ENCODE measurements at regions not wholly inside any gene's neighbourhood (a gene's known extent, or its start where the extent isn't known, plus 50 kb on each side); places are given as distances from the start of the nearest gene placed in this dataset.

DNA sequence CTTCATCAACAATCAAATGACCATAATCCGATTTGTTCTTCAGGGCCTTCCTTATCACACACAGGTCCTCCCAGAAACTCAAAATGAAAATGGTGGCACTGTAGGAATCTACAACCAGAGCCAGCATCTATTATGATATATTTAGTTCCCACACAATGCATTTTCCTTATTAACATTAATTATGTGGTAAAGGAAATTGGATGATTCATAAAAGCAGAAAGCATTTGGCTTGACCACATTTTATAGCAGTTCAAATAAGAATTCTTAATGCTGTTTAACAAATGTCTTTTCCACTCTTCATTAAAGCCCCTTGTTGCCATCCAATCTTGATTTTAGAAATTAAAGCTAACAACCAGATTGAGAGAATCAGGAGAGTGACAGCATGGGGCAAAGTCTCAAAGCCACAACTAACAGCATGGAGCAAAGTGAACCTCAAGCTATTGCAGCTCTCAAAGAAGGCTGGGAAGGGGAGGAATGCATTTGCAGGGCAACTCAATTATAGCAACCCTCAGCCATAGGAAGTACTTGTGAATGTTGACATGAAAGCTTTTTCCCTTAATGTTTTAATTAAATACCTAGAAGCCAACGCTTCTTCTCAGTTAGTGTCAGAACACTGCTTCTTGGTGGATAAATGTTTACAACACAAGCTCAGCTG is 549.1 kb downstream of the NXPH1 start:
- TF ChIP-seq, protein P1, sequence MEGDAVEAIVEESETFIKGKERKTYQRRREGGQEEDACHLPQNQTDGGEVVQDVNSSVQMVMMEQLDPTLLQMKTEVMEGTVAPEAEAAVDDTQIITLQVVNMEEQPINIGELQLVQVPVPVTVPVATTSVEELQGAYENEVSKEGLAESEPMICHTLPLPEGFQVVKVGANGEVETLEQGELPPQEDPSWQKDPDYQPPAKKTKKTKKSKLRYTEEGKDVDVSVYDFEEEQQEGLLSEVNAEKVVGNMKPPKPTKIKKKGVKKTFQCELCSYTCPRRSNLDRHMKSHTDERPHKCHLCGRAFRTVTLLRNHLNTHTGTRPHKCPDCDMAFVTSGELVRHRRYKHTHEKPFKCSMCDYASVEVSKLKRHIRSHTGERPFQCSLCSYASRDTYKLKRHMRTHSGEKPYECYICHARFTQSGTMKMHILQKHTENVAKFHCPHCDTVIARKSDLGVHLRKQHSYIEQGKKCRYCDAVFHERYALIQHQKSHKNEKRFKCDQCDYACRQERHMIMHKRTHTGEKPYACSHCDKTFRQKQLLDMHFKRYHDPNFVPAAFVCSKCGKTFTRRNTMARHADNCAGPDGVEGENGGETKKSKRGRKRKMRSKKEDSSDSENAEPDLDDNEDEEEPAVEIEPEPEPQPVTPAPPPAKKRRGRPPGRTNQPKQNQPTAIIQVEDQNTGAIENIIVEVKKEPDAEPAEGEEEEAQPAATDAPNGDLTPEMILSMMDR (IDR thresholded peaks at IDR 0.05; ENCODE audit: unreplicated experiment in 3 of 3), result no peak
- no peaks in the 10 kb centered on the region for H3K9me3 Mint-ChIP-seq
- H3K4me1 Mint-ChIP-seq, result no peaks in the 10 kb centered on the region
- no peaks in the 10 kb centered on the region for H3K36me3 Mint-ChIP-seq (ENCODE audit: low read depth)
- no peak overlapping the region for H3K27ac Mint-ChIP-seq
- H3K27me3 Mint-ChIP-seq (ENCODE audit: low read depth), result no peaks in the 10 kb centered on the region
- no peak overlapping the region for H3K4me3 Mint-ChIP-seq

DNA sequence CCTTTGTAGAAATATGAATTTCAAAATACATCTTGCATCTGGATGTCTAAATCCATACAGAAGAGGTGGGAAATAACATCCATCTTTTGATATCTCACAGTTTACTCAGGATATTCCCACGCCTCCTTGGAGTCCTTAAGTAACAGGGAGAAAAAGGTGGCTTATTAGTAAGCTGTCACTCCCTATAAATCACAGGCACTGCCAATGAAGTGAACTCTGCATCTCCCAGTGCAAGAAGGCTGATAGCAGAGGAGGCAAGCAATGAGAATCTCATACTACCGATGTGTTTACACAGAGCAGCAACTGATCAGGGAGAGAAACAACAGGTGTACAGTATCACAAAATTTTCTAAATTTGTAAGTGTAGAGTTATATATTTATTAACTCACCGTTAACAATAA is 551.8 kb downstream of the NXPH1 start:
- no peaks in the 10 kb centered on the region for H3K36me3 Mint-ChIP-seq (ENCODE audit: low read depth)
- TF ChIP-seq, protein P1 (IDR thresholded peaks at IDR 0.05; ENCODE audit: unreplicated experiment in 3 of 3), result no peak
- no peak overlapping the region for H3K4me3 Mint-ChIP-seq
- no peak overlapping the region for H3K27ac Mint-ChIP-seq
- H3K9me3 Mint-ChIP-seq, result no peaks in the 10 kb centered on the region
- H3K4me1 Mint-ChIP-seq, result no peaks in the 10 kb centered on the region
- H3K27me3 Mint-ChIP-seq (ENCODE audit: low read depth), result no peaks in the 10 kb centered on the region

DNA sequence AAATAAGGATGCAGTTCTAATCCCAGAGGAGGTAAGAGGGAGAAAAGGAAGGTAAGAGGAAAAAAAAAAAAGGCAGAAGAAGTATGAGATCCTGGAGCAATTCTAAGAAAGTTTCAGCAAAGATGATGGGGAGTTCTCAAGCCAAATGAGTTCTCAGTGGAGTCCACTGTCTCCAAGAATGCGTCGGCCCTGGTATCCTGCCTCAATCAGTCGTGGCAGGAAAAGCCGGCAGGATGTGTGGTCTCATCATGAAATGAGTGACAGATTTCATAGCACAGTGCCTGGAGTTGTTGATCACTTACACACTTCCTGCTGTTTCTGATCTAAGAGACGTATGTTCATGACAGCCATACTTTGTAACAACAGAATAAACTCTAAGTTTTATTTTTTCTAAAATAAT is 554.9 kb downstream of the NXPH1 start:
- H3K27me3 Mint-ChIP-seq (ENCODE audit: low read depth), result no peaks in the 10 kb centered on the region
- no peaks in the 10 kb centered on the region for H3K9me3 Mint-ChIP-seq
- no peak overlapping the region for H3K4me3 Mint-ChIP-seq
- no peaks in the 10 kb centered on the region for H3K36me3 Mint-ChIP-seq (ENCODE audit: low read depth)
- TF ChIP-seq, protein P1 (IDR thresholded peaks at IDR 0.05; ENCODE audit: unreplicated experiment in 3 of 3), result no peak
- no peaks in the 10 kb centered on the region for H3K4me1 Mint-ChIP-seq
- H3K27ac Mint-ChIP-seq, result no peak overlapping the region

DNA sequence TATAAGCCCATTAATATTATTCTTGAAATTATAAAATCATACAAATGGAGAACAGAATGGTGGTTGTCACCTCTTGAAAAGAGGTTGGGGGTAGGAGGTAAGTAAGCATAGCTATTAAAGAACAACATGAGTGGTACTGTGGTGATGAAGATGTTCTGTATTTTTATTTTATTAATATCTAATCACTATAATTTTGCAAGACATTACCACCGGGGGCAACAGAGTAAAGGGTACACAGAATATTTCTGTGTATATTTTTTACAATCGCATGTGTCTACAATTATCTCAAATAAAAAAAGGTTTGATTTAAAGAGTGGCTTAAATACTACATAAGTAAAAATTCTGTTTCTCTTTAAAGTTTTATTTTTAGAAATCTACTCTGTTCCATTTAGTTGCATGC is 557.8 kb downstream of the NXPH1 start:
- TF ChIP-seq, protein P1 (IDR thresholded peaks at IDR 0.05; ENCODE audit: unreplicated experiment in 3 of 3), result peak in 1 of 3 experiments; percentile 16
- no peaks in the 10 kb centered on the region for H3K4me1 Mint-ChIP-seq
- H3K9me3 Mint-ChIP-seq, result no peaks in the 10 kb centered on the region
- no peak overlapping the region for H3K27ac Mint-ChIP-seq
- H3K36me3 Mint-ChIP-seq (ENCODE audit: low read depth), result no peaks in the 10 kb centered on the region
- H3K4me3 Mint-ChIP-seq, result no peak overlapping the region
- no peaks in the 10 kb centered on the region for H3K27me3 Mint-ChIP-seq (ENCODE audit: low read depth)

DNA sequence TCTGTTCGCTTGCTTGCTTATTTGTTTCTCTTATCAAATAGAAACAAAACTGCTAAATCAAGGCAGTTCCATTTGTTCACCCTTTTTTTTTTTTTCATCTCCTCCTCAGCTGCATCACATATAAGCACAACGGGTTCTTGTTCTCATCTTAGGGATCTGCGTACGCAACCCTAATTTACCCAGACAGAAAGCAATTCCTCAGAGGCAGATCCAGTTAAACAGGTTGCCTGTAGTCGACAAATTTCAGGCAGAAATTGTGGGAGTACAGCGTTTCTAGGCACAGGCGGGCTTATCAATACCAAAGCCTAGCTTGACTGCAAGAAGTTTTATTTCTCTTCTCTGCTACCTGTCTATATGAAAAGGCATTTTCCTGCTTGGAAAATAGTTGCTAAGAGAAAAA is 565.4 kb downstream of the NXPH1 start:
- H3K9me3 Mint-ChIP-seq, result no peaks in the 10 kb centered on the region
- H3K27ac Mint-ChIP-seq, result no peak overlapping the region
- H3K36me3 Mint-ChIP-seq (ENCODE audit: low read depth), result no peaks in the 10 kb centered on the region
- H3K4me1 Mint-ChIP-seq, result no peaks in the 10 kb centered on the region
- TF ChIP-seq, protein P1 (IDR thresholded peaks at IDR 0.05; ENCODE audit: unreplicated experiment in 3 of 3), result no peak
- no peak overlapping the region for H3K4me3 Mint-ChIP-seq
- no peaks in the 10 kb centered on the region for H3K27me3 Mint-ChIP-seq (ENCODE audit: low read depth)

DNA sequence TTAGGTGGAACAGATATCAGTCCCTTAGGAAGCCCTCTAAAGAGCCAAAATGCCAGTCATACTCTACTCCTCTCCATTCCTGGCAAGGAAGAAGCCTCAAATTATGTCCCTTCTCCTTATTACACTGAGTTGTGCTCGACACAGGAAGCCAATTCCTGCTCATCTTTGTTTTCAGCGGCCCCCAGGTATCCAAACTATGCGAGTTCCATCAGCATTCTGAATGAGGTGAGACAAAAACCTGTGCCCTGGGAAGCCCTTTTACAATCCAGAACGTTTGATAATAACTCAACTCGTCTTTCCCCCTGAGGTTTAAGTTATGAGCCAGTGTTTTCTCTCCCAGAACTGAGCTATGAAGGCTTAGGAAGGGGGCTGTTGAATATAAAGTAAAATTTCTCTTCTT is 580.5 kb downstream of the NXPH1 start:
- Mint-ChIP-seq H3K9me3 (peaks cover 8% of the 10 kb centered on the region), H3K27ac (no peak overlapping the region), H3K27me3 (ENCODE audit: low read depth) (peaks cover 3% of the 10 kb centered on the region), H3K4me1 (no peaks in the 10 kb centered on the region), H3K4me3 (no peak overlapping the region), H3K36me3 (ENCODE audit: low read depth) (no peaks in the 10 kb centered on the region)
- TF ChIP-seq, protein P1 (IDR thresholded peaks at IDR 0.05; ENCODE audit: unreplicated experiment in 3 of 3), result no peak
